ENCODE measurements at regions not wholly inside any gene's neighbourhood (a gene's known extent, or its start where the extent isn't known, plus 50 kb on each side); places are given as distances from the start of the nearest gene placed in this dataset.
"Not testable (repeated sequence)": the region's sequence is repeated elsewhere in the genome, so short reads cannot be mapped to it uniquely, and the experiment has no call there.

GRCh38 chr1:148402152-148403084, 80.7 kb downstream of the PPIAL4G start:
- intact Hi-C loops (cut with micrococcal nuclease), result loop anchor here (2.0 kb wide), 1 partner anchor 14 kb away; no protein-coding TSS in a partner anchor
- H3K9me3 Mint-ChIP-seq; H3K36me3 Mint-ChIP-seq (ENCODE audit: low read depth); H3K27me3 Mint-ChIP-seq; CTCF ChIA-PET: not testable (repeated sequence)
- ATAC-seq (ENCODE audit: low read depth) (peak; percentile 93), DNase-seq (peak; percentile 72)
- peak overlapping the region; percentile 100 for H3K4me3 Mint-ChIP-seq
- POLR2A ChIA-PET, result interaction anchor here (0.7 to 2.0 kb wide), 7 partner anchors 14 to 364 kb away, joined by 3 to 64 read pairs (median 5); no protein-coding TSS in a partner anchor
- H3K27ac Mint-ChIP-seq, result peak overlapping the region; percentile 100
- peaks cover 29% of the 10 kb centered on the region for H3K4me1 Mint-ChIP-seq

- not testable (repeated sequence) for ATAC-seq (ENCODE audit: low read depth); H3K9me3 Mint-ChIP-seq
Measured at GRCh38 chr1:148397516-148397915, 85.6 kb downstream of the PPIAL4G start.

GRCh38 chr1:148392505-148392904, 90.6 kb downstream of the PPIAL4G start:
- CTCF ChIA-PET; H3K4me3 Mint-ChIP-seq; DNase-seq; intact Hi-C loops (cut with micrococcal nuclease); H3K27me3 Mint-ChIP-seq; H3K9me3 Mint-ChIP-seq; ATAC-seq (ENCODE audit: low read depth); H3K27ac Mint-ChIP-seq; H3K36me3 Mint-ChIP-seq (ENCODE audit: low read depth): not testable (repeated sequence)
- POLR2A ChIA-PET, result interaction anchor here (1.0 kb wide), 1 partner anchor 129 kb away, joined by 3 read pairs; no protein-coding TSS in a partner anchor
- peaks cover 19% of the 10 kb centered on the region for H3K4me1 Mint-ChIP-seq

More at GRCh38 chr1:148397516-148397915, 85.6 kb downstream of the PPIAL4G start:
- peak overlapping the region; percentile 63 for H3K27ac Mint-ChIP-seq
- DNase-seq; POLR2A ChIA-PET; intact Hi-C loops (cut with micrococcal nuclease); H3K4me3 Mint-ChIP-seq; H3K27me3 Mint-ChIP-seq; H3K36me3 Mint-ChIP-seq (ENCODE audit: low read depth); CTCF ChIA-PET: not testable (repeated sequence)
- peaks cover 28% of the 10 kb centered on the region for H3K4me1 Mint-ChIP-seq

GRCh38 chr1:148391323-148391722, 91.8 kb downstream of the PPIAL4G start:
- ATAC-seq (ENCODE audit: low read depth); H3K9me3 Mint-ChIP-seq; H3K27me3 Mint-ChIP-seq; DNase-seq; H3K36me3 Mint-ChIP-seq (ENCODE audit: low read depth); intact Hi-C loops (cut with micrococcal nuclease); H3K4me3 Mint-ChIP-seq; CTCF ChIA-PET; H3K27ac Mint-ChIP-seq: not testable (repeated sequence)
- H3K4me1 Mint-ChIP-seq, result peaks cover 23% of the 10 kb centered on the region
- POLR2A ChIA-PET, result interaction anchor here (1.0 kb wide), 1 partner anchor 131 kb away, joined by 3 read pairs; no protein-coding TSS in a partner anchor

- ChIA-PET POLR2A (interaction anchor here (0.7 to 4.5 kb wide), 18 partner anchors 10 to 1305 kb away, joined by 3 to 90 read pairs (median 7); no protein-coding TSS in a partner anchor), CTCF (interaction anchor here (0.9 to 1.0 kb wide), 2 partner anchors 17 to 18 kb away, joined by 4 read pairs; no protein-coding TSS in a partner anchor)
- intact Hi-C loops (cut with micrococcal nuclease), result loop anchor here (2.0 to 5.0 kb wide), 2 partner anchors 14 to 57 kb away; no protein-coding TSS in a partner anchor
- DNase-seq, result no peak
- no peak for ATAC-seq (ENCODE audit: low read depth)
- Mint-ChIP-seq H3K36me3 (ENCODE audit: low read depth) (peaks cover 2% of the 10 kb centered on the region), H3K4me3 (peak overlapping the region; percentile 95), H3K27ac (peak overlapping the region; percentile 100), H3K4me1 (peaks cover 45% of the 10 kb centered on the region), H3K9me3 (peaks cover 2% of the 10 kb centered on the region), H3K27me3 (no peaks in the 10 kb centered on the region)
- no peak for TF ChIP-seq CTCF (IDR thresholded peaks at IDR 0.05)
Measured at GRCh38 chr1:148389027-148389339, 94.1 kb downstream of the PPIAL4G start.

- H3K4me3 Mint-ChIP-seq, result peak overlapping the region; percentile 95
- TF ChIP-seq CTCF (IDR thresholded peaks at IDR 0.05), result no peak
- peak overlapping the region; percentile 100 for H3K27ac Mint-ChIP-seq
- ATAC-seq (ENCODE audit: low read depth) (peak; percentile 76), DNase-seq (peak; percentile 70)
- ChIA-PET CTCF (interaction anchor here (0.9 to 1.0 kb wide), 2 partner anchors 16 to 17 kb away, joined by 4 read pairs; no protein-coding TSS in a partner anchor), POLR2A (interaction anchor here (0.6 to 4.5 kb wide), 21 partner anchors 10 to 1304 kb away, joined by 3 to 90 read pairs (median 7); no protein-coding TSS in a partner anchor)
- H3K27me3 Mint-ChIP-seq, result no peaks in the 10 kb centered on the region
- H3K36me3 Mint-ChIP-seq (ENCODE audit: low read depth), result peaks cover 2% of the 10 kb centered on the region
- intact Hi-C loops (cut with micrococcal nuclease), result loop anchor here (2.0 to 5.0 kb wide), 2 partner anchors 14 to 56 kb away; no protein-coding TSS in a partner anchor
- H3K9me3 Mint-ChIP-seq, result peaks cover 2% of the 10 kb centered on the region
- H3K4me1 Mint-ChIP-seq, result peaks cover 45% of the 10 kb centered on the region
Measured at GRCh38 chr1:148388260-148389026, 94.7 kb downstream of the PPIAL4G start.

- intact Hi-C loops (cut with micrococcal nuclease), result loop anchor here (2.0 to 5.0 kb wide), 2 partner anchors 15 to 56 kb away; no protein-coding TSS in a partner anchor
- H3K4me1 Mint-ChIP-seq, result peaks cover 48% of the 10 kb centered on the region
- H3K36me3 Mint-ChIP-seq (ENCODE audit: low read depth); DNase-seq; H3K27me3 Mint-ChIP-seq; H3K9me3 Mint-ChIP-seq; ATAC-seq (ENCODE audit: low read depth): not testable (repeated sequence)
- ChIA-PET CTCF (interaction anchor here (0.9 kb wide), 1 partner anchor 17 kb away, joined by 4 read pairs; no protein-coding TSS in a partner anchor), POLR2A (interaction anchor here (0.6 to 4.5 kb wide), 16 partner anchors 11 to 1304 kb away, joined by 3 to 90 read pairs (median 9); no protein-coding TSS in a partner anchor)
- peak overlapping the region; percentile 95 for H3K4me3 Mint-ChIP-seq
- peak overlapping the region; percentile 100 for H3K27ac Mint-ChIP-seq
Measured at GRCh38 chr1:148387949-148388259, 95.2 kb downstream of the PPIAL4G start.

GRCh38 chr1:148387122-148387948, 95.8 kb downstream of the PPIAL4G start:
- H3K9me3 Mint-ChIP-seq; ATAC-seq (ENCODE audit: low read depth); H3K36me3 Mint-ChIP-seq (ENCODE audit: low read depth); CTCF ChIA-PET; H3K4me3 Mint-ChIP-seq; H3K27me3 Mint-ChIP-seq; DNase-seq: not testable (repeated sequence)
- intact Hi-C loops (cut with micrococcal nuclease), result loop anchor here (5.0 kb wide), 1 partner anchor 55 kb away; no protein-coding TSS in a partner anchor
- H3K4me1 Mint-ChIP-seq, result peaks cover 48% of the 10 kb centered on the region
- peak overlapping the region; percentile 100 for H3K27ac Mint-ChIP-seq
- POLR2A ChIA-PET, result interaction anchor here (0.6 to 4.5 kb wide), 10 partner anchors 10 to 1799 kb away, joined by 3 to 90 read pairs (median 17); no protein-coding TSS in a partner anchor

Data from activated B cell treated with CpG ODN at 0.5 μM for 24 hours (primary cell).